HL-60 (cell line): ENCODE measurements at regions not wholly inside any gene's neighbourhood (a gene's known extent, or its start where the extent isn't known, plus 50 kb on each side); places are given as distances from the start of the nearest gene placed in this dataset.

Experiments used
- DNase-seq, 2 experiments: peaks; one replicate each; pipeline ENCODE4 v3.0.0-alpha.2; 2010 to 2020; ENCODE audit warnings: low read depth in 1 of 2, low spot score in 1 of 2
- H3K27ac ChIP-seq: fragments of 250-450 bp; sonication (Bioruptor Pico); replicated peaks from 2 replicates; pipeline ENCODE4 v1.5.1; 2020; ENCODE audit warnings: mild to moderate bottlenecking, moderate library complexity
- H3K27me3 ChIP-seq: fragments of 250-450 bp; sonication (Bioruptor Pico); 2 replicates; pipeline ENCODE4 v1.5.1; 2021; ENCODE audit warnings: mild to moderate bottlenecking, moderate library complexity; ENCODE audit not compliant: insufficient read depth, poor library complexity, severe bottlenecking
- H3K4me3 ChIP-seq: replicated peaks from 2 replicates; pipeline ENCODE4 v1.5.1; 2011; ENCODE audit warnings: mild to moderate bottlenecking, control low read depth, low read length; ENCODE audit not compliant: insufficient read depth
- CTCF ChIP-seq: IDR thresholded peaks from one replicate; pipeline ENCODE4 v1.5.1; 2011; ENCODE audit warnings: low read length, control low read depth, inconsistent platforms; ENCODE audit not compliant: insufficient read depth
- GABPA ChIP-seq: IDR thresholded peaks from 2 replicates; pipeline ENCODE4 v1.6.1; 2012; ENCODE audit warnings: low read depth
- POLR2AphosphoS5 ChIP-seq: IDR thresholded peaks from 2 replicates; pipeline ENCODE4 v1.6.1; 2012; ENCODE audit warnings: low read depth
- REST ChIP-seq: IDR thresholded peaks from 2 replicates; pipeline ENCODE4 v1.6.1; 2012; ENCODE audit warnings: low read depth; ENCODE audit not compliant: insufficient replicate concordance
- SPI1 ChIP-seq: IDR thresholded peaks from 2 replicates; pipeline ENCODE4 v1.6.1; 2012; ENCODE audit warnings: low read depth, mild to moderate bottlenecking, borderline replicate concordance

- no peak for DNase-seq
- no peak overlapping the region for H3K27ac ChIP-seq
- H3K4me3 ChIP-seq, result no peak overlapping the region
These were observed 52.6 kb upstream of the PPFIA2 start for GRCh38 chr12:81811778-81812125.

GRCh38 chr12:81811061-81811777 is 52.1 kb upstream of the PPFIA2 start:
- no peaks in the 10 kb centered on the region for H3K27me3 ChIP-seq
- peak in 1 of 2 experiments; percentile 57 for DNase-seq
- H3K27ac ChIP-seq, result no peak overlapping the region
- H3K4me3 ChIP-seq, result no peak overlapping the region
- TF ChIP-seq REST (no peak), GABPA (no peak), POLR2AphosphoS5 (no peak), CTCF (no peak), SPI1 (no peak)

More at GRCh38 chr12:81811778-81812125, 52.6 kb upstream of the PPFIA2 start:
- H3K27me3 ChIP-seq, result no peaks in the 10 kb centered on the region
- TF ChIP-seq SPI1 (no peak), REST (no peak), CTCF (no peak), GABPA (no peak), POLR2AphosphoS5 (no peak)

- Histone ChIP-seq H3K4me3 (no peak overlapping the region), H3K27ac (no peak overlapping the region), H3K27me3 (no peaks in the 10 kb centered on the region)
- TF ChIP-seq POLR2AphosphoS5 (no peak), SPI1 (no peak), GABPA (no peak), REST (no peak), CTCF (no peak)
- DNase-seq, result peak in 1 of 2 experiments; percentile 27
These were observed 50.9 kb upstream of the PPFIA2 start for GRCh38 chr12:81809829-81810595.
